MV-4-11 (cell line): ENCODE measurements at regions not wholly inside any gene's neighbourhood (a gene's known extent, or its start where the extent isn't known, plus 50 kb on each side); places are given as distances from the start of the nearest gene placed in this dataset.

Source experiments
- DNase-seq: peaks from one replicate; lab custom pipeline; 2025; lab: John Stamatoyannopoulos, UW

- DNase-seq: no peak
Observed at GRCh38 chr4:81627590-81627989, 155.9 kb upstream of the RASGEF1B start.

GRCh38 chr4:81626851-81627250, 155.1 kb upstream of the RASGEF1B start:
- no peak for DNase-seq

- no peak for DNase-seq
Observed at GRCh38 chr4:81625422-81626417, 154.0 kb upstream of the RASGEF1B start.

- DNase-seq: no peak
Observed at GRCh38 chr4:81623434-81623833, 151.7 kb upstream of the RASGEF1B start.

- DNase-seq: no peak
Observed at GRCh38 chr4:81622474-81623184, 150.9 kb upstream of the RASGEF1B start.

GRCh38 chr4:81622028-81622427, 150.3 kb upstream of the RASGEF1B start:
- no peak for DNase-seq

GRCh38 chr4:81621490-81621889, 149.8 kb upstream of the RASGEF1B start:
- DNase-seq: no peak

GRCh38 chr4:81620442-81620841, 148.7 kb upstream of the RASGEF1B start:
- DNase-seq: no peak

GRCh38 chr4:81617545-81617944, 145.8 kb upstream of the RASGEF1B start:
- DNase-seq: no peak

GRCh38 chr4:81611221-81611620, 139.5 kb upstream of the RASGEF1B start:
- no peak for DNase-seq

- DNase-seq: no peak
Observed at GRCh38 chr4:81609844-81610243, 138.1 kb upstream of the RASGEF1B start.

GRCh38 chr4:81607950-81608349, 136.2 kb upstream of the RASGEF1B start:
- no peak for DNase-seq

GRCh38 chr4:81606801-81607501, 135.2 kb upstream of the RASGEF1B start:
- no peak for DNase-seq

GRCh38 chr4:81606166-81606565, 134.5 kb upstream of the RASGEF1B start:
- DNase-seq: no peak

GRCh38 chr4:81605271-81605670, 133.6 kb upstream of the RASGEF1B start:
- no peak for DNase-seq

- no peak for DNase-seq
Observed at GRCh38 chr4:81604683-81605218, 133.0 kb upstream of the RASGEF1B start.

GRCh38 chr4:81602854-81603253, 131.1 kb upstream of the RASGEF1B start:
- DNase-seq: no peak

- DNase-seq: no peak
Observed at GRCh38 chr4:81601358-81601694, 129.6 kb upstream of the RASGEF1B start.

GRCh38 chr4:81600520-81601357, 129.0 kb upstream of the RASGEF1B start:
- no peak for DNase-seq

GRCh38 chr4:81599742-81600380, 128.2 kb upstream of the RASGEF1B start:
- no peak for DNase-seq
